ENCODE measurements at regions not wholly inside any gene's neighbourhood (a gene's known extent, or its start where the extent isn't known, plus 50 kb on each side); places are given as distances from the start of the nearest gene placed in this dataset.

DNA sequence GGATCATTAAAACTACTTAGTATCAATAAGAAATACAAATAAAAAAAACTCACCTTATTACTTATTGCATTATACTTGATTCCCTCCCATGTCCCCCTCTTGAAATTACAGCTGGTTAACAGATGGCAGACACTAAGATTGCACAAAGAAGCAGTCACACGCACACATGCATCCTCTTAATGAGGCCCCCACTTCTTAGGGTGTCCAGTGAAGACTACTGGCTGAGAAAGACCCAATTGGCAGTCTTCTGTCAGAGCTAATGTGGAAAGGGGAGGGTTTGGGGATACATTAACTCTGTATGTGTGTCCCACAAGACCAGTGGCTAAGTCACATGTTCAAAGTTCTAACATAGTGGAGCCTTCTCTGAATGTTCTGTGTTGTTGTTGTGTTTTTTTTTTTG is 210.7 kb downstream of the MTX2 start:
- POLR2A ChIA-PET = no interaction called here
- Histone ChIP-seq H3K4me1 (no peaks in the 10 kb centered on the region), H3K4me3 (ENCODE audit: low read depth, low read length) (no peak overlapping the region), H3K36me3 (ENCODE audit: control insufficient read depth, insufficient read depth, low read length) (no peaks in the 10 kb centered on the region), H3K9me3 (no peaks in the 10 kb centered on the region), H3K27me3 (replicated peaks; ENCODE audit: control insufficient read depth, insufficient read depth, low read length) (no peaks in the 10 kb centered on the region)
- BruUV-seq (replicated peaks) = no TSS peak
- H3K27me3 Mint-ChIP-seq (ENCODE audit: insufficient read depth, unreplicated experiment) = peaks cover 16% of the 10 kb centered on the region
- DNase-seq = no peak
- no peaks in the 10 kb centered on the region for H3K36me3 Mint-ChIP-seq (ENCODE audit: insufficient read depth, unreplicated experiment)
- CTCF ChIA-PET = no interaction called here
- intact Hi-C loops (cut with micrococcal nuclease; ENCODE audit: unreplicated experiment) = no loop called here
- H3K4me3 Mint-ChIP-seq (ENCODE audit: unreplicated experiment) = no peak overlapping the region
- TF ChIP-seq, protein P1, sequence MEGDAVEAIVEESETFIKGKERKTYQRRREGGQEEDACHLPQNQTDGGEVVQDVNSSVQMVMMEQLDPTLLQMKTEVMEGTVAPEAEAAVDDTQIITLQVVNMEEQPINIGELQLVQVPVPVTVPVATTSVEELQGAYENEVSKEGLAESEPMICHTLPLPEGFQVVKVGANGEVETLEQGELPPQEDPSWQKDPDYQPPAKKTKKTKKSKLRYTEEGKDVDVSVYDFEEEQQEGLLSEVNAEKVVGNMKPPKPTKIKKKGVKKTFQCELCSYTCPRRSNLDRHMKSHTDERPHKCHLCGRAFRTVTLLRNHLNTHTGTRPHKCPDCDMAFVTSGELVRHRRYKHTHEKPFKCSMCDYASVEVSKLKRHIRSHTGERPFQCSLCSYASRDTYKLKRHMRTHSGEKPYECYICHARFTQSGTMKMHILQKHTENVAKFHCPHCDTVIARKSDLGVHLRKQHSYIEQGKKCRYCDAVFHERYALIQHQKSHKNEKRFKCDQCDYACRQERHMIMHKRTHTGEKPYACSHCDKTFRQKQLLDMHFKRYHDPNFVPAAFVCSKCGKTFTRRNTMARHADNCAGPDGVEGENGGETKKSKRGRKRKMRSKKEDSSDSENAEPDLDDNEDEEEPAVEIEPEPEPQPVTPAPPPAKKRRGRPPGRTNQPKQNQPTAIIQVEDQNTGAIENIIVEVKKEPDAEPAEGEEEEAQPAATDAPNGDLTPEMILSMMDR (IDR thresholded peaks at IDR 0.05; ENCODE audit: insufficient read depth in 1 of 2, low read depth in 1 of 2, low read length in 1 of 2, severe bottlenecking in 1 of 2, unreplicated experiment in 1 of 2) = no peak
- H3K27ac Mint-ChIP-seq (ENCODE audit: unreplicated experiment) = no peak overlapping the region
- H3K9me3 Mint-ChIP-seq (ENCODE audit: unreplicated experiment) = no peaks in the 10 kb centered on the region
- H3K4me1 Mint-ChIP-seq (ENCODE audit: low read depth, unreplicated experiment) = no peaks in the 10 kb centered on the region

DNA sequence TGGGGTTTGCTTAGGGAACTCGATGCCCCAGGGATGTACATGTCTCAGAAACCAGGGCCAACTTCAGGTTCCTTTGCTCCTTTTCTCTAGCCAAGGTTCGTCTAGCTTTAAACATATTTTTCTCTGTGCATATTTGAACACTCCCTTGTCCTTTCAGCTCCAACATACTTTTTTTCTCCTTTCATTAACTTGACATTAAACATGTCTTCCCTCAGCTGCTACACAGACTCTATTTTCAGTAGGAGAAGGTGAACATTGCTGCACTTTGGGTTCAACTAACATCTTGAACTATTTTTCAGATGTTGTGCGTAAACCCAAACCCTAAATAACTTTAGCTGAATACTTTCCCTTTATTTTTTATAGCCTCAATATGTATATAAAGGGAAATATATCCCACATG is 212.9 kb downstream of the MTX2 start:
- Histone ChIP-seq H3K36me3 (ENCODE audit: control insufficient read depth, insufficient read depth, low read length) (no peaks in the 10 kb centered on the region), H3K4me1 (no peaks in the 10 kb centered on the region), H3K4me3 (ENCODE audit: low read depth, low read length) (no peak overlapping the region), H3K27me3 (replicated peaks; ENCODE audit: control insufficient read depth, insufficient read depth, low read length) (no peaks in the 10 kb centered on the region), H3K9me3 (no peaks in the 10 kb centered on the region)
- intact Hi-C loops (cut with micrococcal nuclease; ENCODE audit: unreplicated experiment) = no loop called here
- TF ChIP-seq, protein P1 (IDR thresholded peaks at IDR 0.05; ENCODE audit: insufficient read depth in 1 of 2, low read depth in 1 of 2, low read length in 1 of 2, severe bottlenecking in 1 of 2, unreplicated experiment in 1 of 2) = no peak
- ChIA-PET POLR2A (no interaction called here), CTCF (no interaction called here)
- BruUV-seq (replicated peaks) = no TSS peak
- Mint-ChIP-seq H3K36me3 (ENCODE audit: insufficient read depth, unreplicated experiment) (no peaks in the 10 kb centered on the region), H3K27ac (ENCODE audit: unreplicated experiment) (no peak overlapping the region), H3K4me3 (ENCODE audit: unreplicated experiment) (no peak overlapping the region), H3K4me1 (ENCODE audit: low read depth, unreplicated experiment) (no peaks in the 10 kb centered on the region), H3K27me3 (ENCODE audit: insufficient read depth, unreplicated experiment) (peaks cover 23% of the 10 kb centered on the region), H3K9me3 (ENCODE audit: unreplicated experiment) (no peaks in the 10 kb centered on the region)
- DNase-seq = no peak

DNA sequence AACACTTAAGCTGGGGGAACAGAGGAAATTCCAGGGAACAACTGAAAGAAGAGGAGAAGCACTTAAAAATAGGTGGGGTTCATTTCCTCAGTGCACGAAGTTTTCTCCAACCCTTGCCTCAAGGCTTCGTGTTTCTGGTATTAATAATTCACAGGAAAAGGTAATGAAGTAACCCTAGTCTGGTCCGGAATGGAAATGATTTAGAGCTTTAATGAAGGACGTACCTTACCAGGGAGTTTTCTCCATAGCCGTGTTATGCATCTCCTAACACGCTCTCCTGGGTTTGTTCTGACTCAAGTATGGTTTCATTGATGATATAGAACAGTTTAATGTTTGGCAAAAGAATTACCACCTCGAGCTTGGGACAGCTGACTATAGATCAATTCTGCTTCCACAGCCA is 214.2 kb downstream of the MTX2 start:
- no peaks in the 10 kb centered on the region for H3K4me1 Mint-ChIP-seq (ENCODE audit: low read depth, unreplicated experiment)
- no peaks in the 10 kb centered on the region for H3K9me3 Mint-ChIP-seq (ENCODE audit: unreplicated experiment)
- TF ChIP-seq, protein P1 (IDR thresholded peaks at IDR 0.05; ENCODE audit: insufficient read depth in 1 of 2, low read depth in 1 of 2, low read length in 1 of 2, severe bottlenecking in 1 of 2, unreplicated experiment in 1 of 2) = no peak
- ChIA-PET POLR2A (no interaction called here), CTCF (no interaction called here)
- H3K4me1 ChIP-seq = no peaks in the 10 kb centered on the region
- intact Hi-C loops (cut with micrococcal nuclease; ENCODE audit: unreplicated experiment) = no loop called here
- H3K27me3 Mint-ChIP-seq (ENCODE audit: insufficient read depth, unreplicated experiment) = peaks cover 19% of the 10 kb centered on the region
- no peaks in the 10 kb centered on the region for H3K27me3 ChIP-seq (replicated peaks; ENCODE audit: control insufficient read depth, insufficient read depth, low read length)
- no peaks in the 10 kb centered on the region for H3K36me3 ChIP-seq (ENCODE audit: control insufficient read depth, insufficient read depth, low read length)
- no peaks in the 10 kb centered on the region for H3K9me3 ChIP-seq
- no peaks in the 10 kb centered on the region for H3K36me3 Mint-ChIP-seq (ENCODE audit: insufficient read depth, unreplicated experiment)
- H3K4me3 Mint-ChIP-seq (ENCODE audit: unreplicated experiment) = no peak overlapping the region
- BruUV-seq (replicated peaks) = no TSS peak
- DNase-seq = no peak
- H3K4me3 ChIP-seq (ENCODE audit: low read depth, low read length) = no peak overlapping the region
- H3K27ac Mint-ChIP-seq (ENCODE audit: unreplicated experiment) = no peak overlapping the region

Data from Caco-2 (cell line).